ENCODE measurements at regions not wholly inside any gene's neighbourhood (a gene's known extent, or its start where the extent isn't known, plus 50 kb on each side); places are given as distances from the start of the nearest gene placed in this dataset.

DNA sequence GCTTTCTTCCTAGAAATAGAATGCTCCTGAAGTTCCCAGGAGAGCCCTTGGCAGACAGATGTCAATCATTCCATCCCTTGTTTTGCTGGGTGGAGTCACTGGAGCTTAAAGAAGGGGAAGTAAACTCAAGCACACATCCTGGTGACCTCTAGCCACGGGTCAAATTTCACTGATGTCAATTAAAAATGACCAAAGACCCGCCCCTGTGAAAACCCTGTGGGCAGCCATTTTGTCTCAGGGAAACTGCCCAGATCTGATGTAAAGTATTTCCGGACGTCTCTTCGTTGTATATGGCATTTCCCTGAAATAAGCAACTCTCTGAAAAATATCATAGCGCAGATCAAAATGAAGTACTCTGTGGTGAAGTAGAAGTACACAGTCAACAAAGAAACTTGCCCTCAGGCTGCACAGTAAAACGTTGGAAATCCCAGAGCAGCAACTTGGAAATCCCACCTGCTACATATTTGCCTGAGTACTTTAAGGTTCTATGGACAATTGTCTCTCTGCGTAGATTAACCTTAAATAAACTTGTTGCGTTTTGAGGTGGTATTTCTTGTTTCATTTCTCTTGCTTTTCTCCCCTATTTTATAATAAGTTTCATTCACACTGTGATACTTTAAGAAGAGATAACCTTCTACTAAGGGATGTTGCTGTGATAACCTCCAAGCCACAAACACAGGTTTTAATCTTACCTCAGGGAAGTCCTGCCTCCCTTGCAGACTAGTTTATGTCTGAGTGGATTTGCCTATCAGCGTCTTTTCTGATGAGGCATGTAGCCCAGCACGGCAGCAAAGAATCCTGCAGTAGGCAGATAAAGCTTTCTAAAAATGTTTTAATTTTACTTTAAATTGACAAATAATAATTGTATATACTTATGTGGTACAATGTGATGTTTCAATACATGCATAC lies 60.9 kb upstream of the PIP5K1B start:
- no peaks in the 10 kb centered on the region for H3K9me3 ChIP-seq (ENCODE audit: control insufficient read depth in 2 of 3, low read length in 3 of 3)
- no peak for DNase-seq
- Mint-ChIP-seq H3K27ac (no peak overlapping the region), H3K4me3 (no peak overlapping the region), H3K36me3 (no peaks in the 10 kb centered on the region), H3K27me3 (no peaks in the 10 kb centered on the region), H3K4me1 (peaks cover 0 to 2% (median 0%) of the 10 kb centered on the region in 7 donors), H3K9me3 (peaks cover 0 to 5% (median 0%) of the 10 kb centered on the region in 11 donors)
- H3K27me3 ChIP-seq (ENCODE audit: control insufficient read depth in 2 of 2, insufficient read depth in 2 of 2, low read length in 2 of 2), result no peaks in the 10 kb centered on the region
- ChIA-PET CTCF (no interaction called here), POLR2A (no interaction called here)
- ATAC-seq, result no peak
- no peak overlapping the region for H3K27ac ChIP-seq (ENCODE audit: low read depth, low read length)
- H3K4me1 ChIP-seq (ENCODE audit: control insufficient read depth in 2 of 2, insufficient read depth in 2 of 2, low read length in 2 of 2), result no peaks in the 10 kb centered on the region
- intact Hi-C loops (cut with micrococcal nuclease), result no loop called here
- H3K36me3 ChIP-seq (ENCODE audit: control insufficient read depth in 2 of 3, insufficient read depth in 3 of 3, low read length in 3 of 3), result no peaks in the 10 kb centered on the region
- H3K4me3 ChIP-seq (ENCODE audit: low read length), result no peak overlapping the region

DNA sequence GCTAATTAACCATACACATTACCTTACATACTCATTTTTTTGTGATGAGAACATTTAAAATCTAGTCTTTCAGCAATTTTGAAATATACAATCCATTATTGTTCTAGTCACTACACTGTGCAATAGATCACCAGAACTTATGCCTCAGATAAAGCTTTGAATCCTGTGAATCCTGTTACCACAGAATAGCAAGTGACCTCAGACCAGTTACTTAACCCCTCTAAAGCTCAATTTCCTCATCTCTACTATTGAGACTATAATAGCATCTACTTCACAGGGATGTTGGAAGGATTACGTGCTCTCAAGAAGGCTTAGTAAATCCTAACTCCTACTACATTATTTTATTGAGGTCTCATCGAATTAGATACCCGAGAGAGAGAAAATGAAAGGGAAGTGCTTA lies 60.2 kb upstream of the PIP5K1B start:
- no peaks in the 10 kb centered on the region for H3K27me3 Mint-ChIP-seq
- peaks cover 0 to 2% (median 0%) of the 10 kb centered on the region in 7 donors for H3K4me1 Mint-ChIP-seq
- H3K9me3 Mint-ChIP-seq, result peaks cover 0 to 5% (median 0%) of the 10 kb centered on the region in 11 donors
- Histone ChIP-seq H3K27ac (ENCODE audit: low read depth, low read length) (no peak overlapping the region), H3K27me3 (ENCODE audit: control insufficient read depth in 2 of 2, insufficient read depth in 2 of 2, low read length in 2 of 2) (no peaks in the 10 kb centered on the region), H3K9me3 (ENCODE audit: control insufficient read depth in 2 of 3, low read length in 3 of 3) (no peaks in the 10 kb centered on the region), H3K36me3 (ENCODE audit: control insufficient read depth in 2 of 3, insufficient read depth in 3 of 3, low read length in 3 of 3) (no peaks in the 10 kb centered on the region), H3K4me3 (ENCODE audit: low read length) (no peak overlapping the region), H3K4me1 (ENCODE audit: control insufficient read depth in 2 of 2, insufficient read depth in 2 of 2, low read length in 2 of 2) (no peaks in the 10 kb centered on the region)
- H3K36me3 Mint-ChIP-seq, result no peaks in the 10 kb centered on the region
- intact Hi-C loops (cut with micrococcal nuclease), result no loop called here
- ChIA-PET POLR2A (no interaction called here), CTCF (no interaction called here)
- no peak overlapping the region for H3K27ac Mint-ChIP-seq
- no peak for ATAC-seq
- DNase-seq, result no peak
- H3K4me3 Mint-ChIP-seq, result no peak overlapping the region

DNA sequence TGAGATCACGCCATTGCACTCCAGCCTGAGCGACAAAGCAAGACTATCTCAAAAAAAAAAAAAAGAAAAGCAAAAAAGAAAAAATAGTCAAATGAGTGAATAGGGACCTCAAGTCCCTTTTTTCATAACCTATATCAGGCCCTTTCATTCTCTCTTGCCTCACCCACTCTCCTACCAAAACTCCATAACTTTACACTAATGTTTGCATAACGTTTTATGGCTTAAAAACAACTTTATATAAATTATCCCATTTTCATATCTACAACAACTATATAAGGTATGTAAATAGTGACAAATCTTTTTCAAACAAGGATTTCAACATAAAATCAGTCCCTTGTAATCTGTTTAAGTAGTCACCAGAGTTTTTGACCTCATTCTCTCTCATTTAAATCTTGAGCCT lies 56.9 kb upstream of the PIP5K1B start:
- H3K9me3 ChIP-seq (ENCODE audit: control insufficient read depth in 2 of 3, low read length in 3 of 3), result no peaks in the 10 kb centered on the region
- no peaks in the 10 kb centered on the region for H3K36me3 ChIP-seq (ENCODE audit: control insufficient read depth in 2 of 3, insufficient read depth in 3 of 3, low read length in 3 of 3)
- no peak overlapping the region for H3K4me3 ChIP-seq (ENCODE audit: low read length)
- peaks cover 0 to 6% of the 10 kb centered on the region in 2 donors for H3K27me3 ChIP-seq (ENCODE audit: control insufficient read depth in 2 of 2, insufficient read depth in 2 of 2, low read length in 2 of 2)
- peaks cover 0 to 20% (median 7%) of the 10 kb centered on the region in 5 donors for H3K27me3 Mint-ChIP-seq
- no peaks in the 10 kb centered on the region for H3K4me1 ChIP-seq (ENCODE audit: control insufficient read depth in 2 of 2, insufficient read depth in 2 of 2, low read length in 2 of 2)
- peaks cover 0 to 18% (median 0%) of the 10 kb centered on the region in 7 donors for H3K4me1 Mint-ChIP-seq
- H3K36me3 Mint-ChIP-seq, result no peaks in the 10 kb centered on the region
- intact Hi-C loops (cut with micrococcal nuclease), result no loop called here
- H3K27ac Mint-ChIP-seq, result no peak overlapping the region
- H3K9me3 Mint-ChIP-seq, result peaks cover 0 to 5% (median 0%) of the 10 kb centered on the region in 11 donors
- ATAC-seq (no peak), DNase-seq (no peak)
- ChIA-PET POLR2A (no interaction called here), CTCF (no interaction called here)
- no peak overlapping the region for H3K4me3 Mint-ChIP-seq
- H3K27ac ChIP-seq (ENCODE audit: low read depth, low read length), result no peak overlapping the region

DNA sequence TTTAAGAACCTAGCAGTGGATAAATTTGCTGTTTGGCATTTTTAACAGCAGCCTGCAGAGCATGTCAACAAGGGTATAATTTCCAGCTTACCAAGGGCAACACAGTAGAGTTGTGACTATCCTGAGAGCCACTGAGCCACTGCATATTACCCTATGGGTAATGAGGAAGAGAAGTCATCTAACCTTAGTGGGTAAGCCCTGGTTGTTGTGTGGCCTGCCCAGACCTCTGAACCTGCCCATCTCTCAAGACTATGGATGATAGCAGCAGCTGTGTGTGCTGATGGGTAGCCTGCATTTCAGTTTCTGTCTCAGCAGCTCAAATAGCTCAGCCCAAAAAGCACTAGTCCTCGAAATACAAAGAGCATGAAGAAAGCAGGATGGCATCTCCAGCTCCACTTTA lies 56.1 kb upstream of the PIP5K1B start:
- Histone ChIP-seq H3K27me3 (ENCODE audit: control insufficient read depth in 2 of 2, insufficient read depth in 2 of 2, low read length in 2 of 2) (peaks cover 0 to 6% of the 10 kb centered on the region in 2 donors), H3K27ac (ENCODE audit: low read depth, low read length) (no peak overlapping the region), H3K4me3 (ENCODE audit: low read length) (no peak overlapping the region), H3K4me1 (ENCODE audit: control insufficient read depth in 2 of 2, insufficient read depth in 2 of 2, low read length in 2 of 2) (no peaks in the 10 kb centered on the region), H3K36me3 (ENCODE audit: control insufficient read depth in 2 of 3, insufficient read depth in 3 of 3, low read length in 3 of 3) (no peaks in the 10 kb centered on the region), H3K9me3 (ENCODE audit: control insufficient read depth in 2 of 3, low read length in 3 of 3) (no peaks in the 10 kb centered on the region)
- Mint-ChIP-seq H3K4me1 (peaks cover 0 to 22% (median 0%) of the 10 kb centered on the region in 7 donors), H3K27ac (no peak overlapping the region), H3K9me3 (peaks cover 0 to 5% (median 0%) of the 10 kb centered on the region in 11 donors), H3K27me3 (peaks cover 0 to 28% (median 14%) of the 10 kb centered on the region in 5 donors), H3K4me3 (no peak overlapping the region), H3K36me3 (no peaks in the 10 kb centered on the region)
- ChIA-PET POLR2A (no interaction called here), CTCF (no interaction called here)
- intact Hi-C loops (cut with micrococcal nuclease), result no loop called here
- no peak for DNase-seq
- ATAC-seq, result no peak

DNA sequence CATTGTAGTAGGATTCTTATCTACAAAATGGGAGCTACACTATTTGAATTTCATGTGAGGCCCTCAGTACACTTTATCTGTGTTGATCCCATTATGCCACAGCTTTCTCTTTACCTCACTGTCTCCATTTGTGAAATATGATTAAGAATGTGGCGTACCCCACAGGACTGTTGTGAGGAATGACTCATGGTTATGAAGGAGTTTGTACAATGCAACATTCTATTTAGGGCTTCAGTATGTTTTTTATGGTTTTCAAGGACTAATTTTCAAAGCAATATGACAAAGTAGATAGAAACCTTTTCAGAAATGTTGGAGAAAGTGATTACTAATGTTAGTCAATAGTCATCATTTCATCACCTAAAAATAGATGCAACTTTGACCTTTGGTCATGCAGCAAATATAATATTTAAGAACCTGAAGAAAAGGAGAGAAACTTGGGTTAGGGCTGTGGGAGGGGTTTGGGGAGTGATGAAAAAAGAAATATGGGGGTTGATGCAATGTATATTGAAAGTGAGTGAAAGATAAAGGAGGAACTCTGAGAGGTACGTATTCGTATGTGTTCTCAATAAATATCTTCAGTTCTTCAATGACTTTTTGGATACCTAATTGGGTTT lies 53.7 kb upstream of the PIP5K1B start:
- no peak overlapping the region for H3K4me3 ChIP-seq (ENCODE audit: low read length)
- intact Hi-C loops (cut with micrococcal nuclease), result no loop called here
- no peaks in the 10 kb centered on the region for H3K36me3 ChIP-seq (ENCODE audit: control insufficient read depth in 2 of 3, insufficient read depth in 3 of 3, low read length in 3 of 3)
- no peak overlapping the region for H3K27ac ChIP-seq (ENCODE audit: low read depth, low read length)
- peaks cover 0 to 22% (median 0%) of the 10 kb centered on the region in 7 donors for H3K4me1 Mint-ChIP-seq
- H3K4me1 ChIP-seq (ENCODE audit: control insufficient read depth in 2 of 2, insufficient read depth in 2 of 2, low read length in 2 of 2), result no peaks in the 10 kb centered on the region
- ATAC-seq, result no peak
- no peak for DNase-seq
- H3K36me3 Mint-ChIP-seq, result peaks cover 0 to 2% (median 0%) of the 10 kb centered on the region in 5 donors
- H3K4me3 Mint-ChIP-seq, result no peak overlapping the region
- peaks cover 0 to 6% of the 10 kb centered on the region in 2 donors for H3K27me3 ChIP-seq (ENCODE audit: control insufficient read depth in 2 of 2, insufficient read depth in 2 of 2, low read length in 2 of 2)
- ChIA-PET POLR2A (no interaction called here), CTCF (no interaction called here)
- H3K9me3 ChIP-seq (ENCODE audit: control insufficient read depth in 2 of 3, low read length in 3 of 3), result no peaks in the 10 kb centered on the region
- peaks cover 0 to 38% (median 19%) of the 10 kb centered on the region in 5 donors for H3K27me3 Mint-ChIP-seq
- H3K9me3 Mint-ChIP-seq, result peaks cover 0 to 2% (median 0%) of the 10 kb centered on the region in 11 donors
- peak overlapping the region in 1 of 9 donors; percentile 24 for H3K27ac Mint-ChIP-seq

DNA sequence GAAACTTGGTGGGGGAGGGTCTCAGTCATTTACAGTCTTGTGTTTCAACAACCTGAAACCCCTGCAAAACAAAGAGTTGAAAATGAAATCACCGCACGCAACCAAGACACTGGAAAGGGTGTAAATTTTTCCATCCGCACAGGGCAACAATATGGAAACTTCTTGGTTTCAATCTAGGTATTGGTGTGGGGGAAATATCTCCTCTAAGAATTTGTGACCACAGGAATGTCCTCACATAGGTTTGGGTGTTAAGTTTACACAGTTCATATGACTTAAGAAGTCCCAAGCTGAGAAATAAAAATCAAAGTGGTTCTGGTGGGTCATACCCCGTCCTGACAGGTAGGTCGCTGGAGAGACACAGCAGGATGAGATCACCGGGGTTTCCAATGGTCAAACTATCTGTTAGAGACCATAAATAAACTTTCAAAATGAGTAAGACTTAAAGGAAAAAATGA lies 51.9 kb upstream of the PIP5K1B start:
- Mint-ChIP-seq H3K4me1 (peaks cover 0 to 22% (median 0%) of the 10 kb centered on the region in 7 donors), H3K9me3 (peaks cover 0 to 2% (median 0%) of the 10 kb centered on the region in 11 donors), H3K27ac (peak overlapping the region in 1 of 9 donors; percentile 67), H3K36me3 (peaks cover 0 to 2% (median 0%) of the 10 kb centered on the region in 5 donors), H3K4me3 (peak overlapping the region in 1 of 10 donors; percentile 20), H3K27me3 (peaks cover 0 to 47% (median 30%) of the 10 kb centered on the region in 5 donors)
- DNase-seq (peak in 1 of 9 donors; percentile 46), ATAC-seq (no peak)
- H3K27ac ChIP-seq (ENCODE audit: low read depth, low read length), result no peak overlapping the region
- H3K4me3 ChIP-seq (ENCODE audit: low read length), result no peak overlapping the region
- CTCF ChIA-PET, result no interaction called here
- H3K4me1 ChIP-seq (ENCODE audit: control insufficient read depth in 2 of 2, insufficient read depth in 2 of 2, low read length in 2 of 2), result no peaks in the 10 kb centered on the region
- no peaks in the 10 kb centered on the region for H3K36me3 ChIP-seq (ENCODE audit: control insufficient read depth in 2 of 3, insufficient read depth in 3 of 3, low read length in 3 of 3)
- intact Hi-C loops (cut with micrococcal nuclease), result loop anchor here in 1 of 2 donors (1.0 kb wide), 1 partner anchor 18 kb away; no protein-coding TSS in a partner anchor
- POLR2A ChIA-PET, result no interaction called here
- H3K27me3 ChIP-seq (ENCODE audit: control insufficient read depth in 2 of 2, insufficient read depth in 2 of 2, low read length in 2 of 2), result peaks cover 0 to 6% of the 10 kb centered on the region in 2 donors
- no peaks in the 10 kb centered on the region for H3K9me3 ChIP-seq (ENCODE audit: control insufficient read depth in 2 of 3, low read length in 3 of 3)

Measured in naive thymus-derived CD4-positive, alpha-beta T cell (primary cell).